NCI-H2227 (cell line): ENCODE measurements at regions not wholly inside any gene's neighbourhood (a gene's known extent, or its start where the extent isn't known, plus 50 kb on each side); places are given as distances from the start of the nearest gene placed in this dataset.

ENCODE experiments used
- DNase-seq: peaks from one replicate; lab custom pipeline; 2025; ENCODE audit not compliant: unreplicated experiment; lab: John Stamatoyannopoulos, UW

- DNase-seq: no peak
Measured at GRCh38 chr10:128485701-128486235, 359.5 kb upstream of the MKI67 start.

- no peak for DNase-seq
Measured at GRCh38 chr10:128487517-128487916, 361.3 kb upstream of the MKI67 start.

GRCh38 chr10:128489324-128490247 is 363.4 kb upstream of the MKI67 start:
- DNase-seq: no peak

- no peak for DNase-seq
Measured at GRCh38 chr10:128491686-128492085, 365.5 kb upstream of the MKI67 start.

- no peak for DNase-seq
Measured at GRCh38 chr10:128493811-128494210, 367.6 kb upstream of the MKI67 start.

GRCh38 chr10:128494665-128495064 is 368.4 kb upstream of the MKI67 start:
- DNase-seq: no peak

- DNase-seq: no peak
Measured at GRCh38 chr10:128497660-128498377, 371.6 kb upstream of the MKI67 start.

- no peak for DNase-seq
Measured at GRCh38 chr10:128498378-128498730, 372.1 kb upstream of the MKI67 start.

GRCh38 chr10:128498746-128499145 is 372.5 kb upstream of the MKI67 start:
- DNase-seq: no peak

- DNase-seq: no peak
Measured at GRCh38 chr10:128499486-128499885, 373.3 kb upstream of the MKI67 start.

- DNase-seq: no peak
Measured at GRCh38 chr10:128499956-128500355, 373.7 kb upstream of the MKI67 start.

- no peak for DNase-seq
Measured at GRCh38 chr10:128500642-128501041, 374.4 kb upstream of the MKI67 start.

- DNase-seq: no peak
Measured at GRCh38 chr10:128505346-128505745, 379.1 kb upstream of the MKI67 start.

GRCh38 chr10:128506423-128506822 is 380.2 kb upstream of the MKI67 start:
- no peak for DNase-seq

GRCh38 chr10:128507066-128507465 is 380.8 kb upstream of the MKI67 start:
- DNase-seq: no peak

GRCh38 chr10:128511284-128511683 is 385.1 kb upstream of the MKI67 start:
- DNase-seq: no peak

- DNase-seq: no peak
Measured at GRCh38 chr10:128512767-128513166, 386.5 kb upstream of the MKI67 start.

- no peak for DNase-seq
Measured at GRCh38 chr10:128514536-128514935, 388.3 kb upstream of the MKI67 start.

GRCh38 chr10:128516180-128516579 is 390.0 kb upstream of the MKI67 start:
- DNase-seq: no peak

GRCh38 chr10:128517167-128517566 is 390.9 kb upstream of the MKI67 start:
- DNase-seq: no peak

- no peak for DNase-seq
Measured at GRCh38 chr10:128518000-128518399, 391.8 kb upstream of the MKI67 start.

GRCh38 chr10:128519581-128519980 is 393.4 kb upstream of the MKI67 start:
- no peak for DNase-seq
